ENCODE measurements at regions not wholly inside any gene's neighbourhood (a gene's known extent, or its start where the extent isn't known, plus 50 kb on each side); places are given as distances from the start of the nearest gene placed in this dataset.

DNA sequence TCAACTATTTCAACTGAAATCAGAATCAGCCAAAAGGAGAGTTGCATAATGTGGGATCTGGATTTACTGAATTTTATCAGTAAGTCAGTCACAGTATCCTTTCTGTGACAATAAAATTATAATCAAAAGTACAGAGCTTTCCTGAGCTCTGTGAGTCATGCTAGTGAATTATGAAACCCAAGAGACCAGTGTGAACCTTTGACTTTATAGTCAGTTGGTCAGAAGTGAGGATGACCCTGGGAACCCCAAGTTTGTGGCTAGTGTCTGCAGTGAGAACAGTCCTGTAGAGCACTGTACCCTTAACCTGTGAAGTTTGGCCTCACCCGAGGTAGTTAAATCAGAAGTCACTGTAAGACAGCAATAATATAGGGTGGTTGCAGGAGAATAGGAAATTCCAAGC is 381.7 kb downstream of the CDH19 start:
- no peaks in the 10 kb centered on the region for H4K20me1 ChIP-seq (ENCODE audit: low read depth, low read length)
- H3K9me3 ChIP-seq (ENCODE audit: insufficient read depth, low read length), result no peaks in the 10 kb centered on the region
- no peaks in the 10 kb centered on the region for H3K9me2 ChIP-seq (replicated peaks; ENCODE audit: insufficient read depth, low read length)
- no peaks in the 10 kb centered on the region for H3K27me3 ChIP-seq (ENCODE audit: low read length)
- no peak overlapping the region for H3K9ac ChIP-seq (ENCODE audit: low read length)
- no peak overlapping the region for H3K4me3 ChIP-seq (ENCODE audit: insufficient read depth, low read length, poor library complexity, severe bottlenecking)
- H3K79me2 ChIP-seq (ENCODE audit: insufficient read depth, low read length), result no peaks in the 10 kb centered on the region
- H3K36me3 ChIP-seq (ENCODE audit: low read length), result no peaks in the 10 kb centered on the region
- no peak overlapping the region for H3K27ac ChIP-seq (ENCODE audit: low read depth, low read length)
- H2AFZ ChIP-seq (ENCODE audit: low read depth, low read length, severe bottlenecking), result no peak overlapping the region
- TF ChIP-seq, protein P1, sequence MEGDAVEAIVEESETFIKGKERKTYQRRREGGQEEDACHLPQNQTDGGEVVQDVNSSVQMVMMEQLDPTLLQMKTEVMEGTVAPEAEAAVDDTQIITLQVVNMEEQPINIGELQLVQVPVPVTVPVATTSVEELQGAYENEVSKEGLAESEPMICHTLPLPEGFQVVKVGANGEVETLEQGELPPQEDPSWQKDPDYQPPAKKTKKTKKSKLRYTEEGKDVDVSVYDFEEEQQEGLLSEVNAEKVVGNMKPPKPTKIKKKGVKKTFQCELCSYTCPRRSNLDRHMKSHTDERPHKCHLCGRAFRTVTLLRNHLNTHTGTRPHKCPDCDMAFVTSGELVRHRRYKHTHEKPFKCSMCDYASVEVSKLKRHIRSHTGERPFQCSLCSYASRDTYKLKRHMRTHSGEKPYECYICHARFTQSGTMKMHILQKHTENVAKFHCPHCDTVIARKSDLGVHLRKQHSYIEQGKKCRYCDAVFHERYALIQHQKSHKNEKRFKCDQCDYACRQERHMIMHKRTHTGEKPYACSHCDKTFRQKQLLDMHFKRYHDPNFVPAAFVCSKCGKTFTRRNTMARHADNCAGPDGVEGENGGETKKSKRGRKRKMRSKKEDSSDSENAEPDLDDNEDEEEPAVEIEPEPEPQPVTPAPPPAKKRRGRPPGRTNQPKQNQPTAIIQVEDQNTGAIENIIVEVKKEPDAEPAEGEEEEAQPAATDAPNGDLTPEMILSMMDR (IDR thresholded peaks at IDR 0.05; ENCODE audit: insufficient read depth, low read length, poor library complexity, severe bottlenecking), result no peak
- TF ChIP-seq EZH2phosphoT487 (conservative IDR thresholded peaks at IDR 0.05; ENCODE audit: low read length), result no peak
- H3K4me2 ChIP-seq (ENCODE audit: low read depth, low read length, poor library complexity, severe bottlenecking), result no peak overlapping the region
- no peaks in the 10 kb centered on the region for H3F3A ChIP-seq (ENCODE audit: insufficient read depth)

DNA sequence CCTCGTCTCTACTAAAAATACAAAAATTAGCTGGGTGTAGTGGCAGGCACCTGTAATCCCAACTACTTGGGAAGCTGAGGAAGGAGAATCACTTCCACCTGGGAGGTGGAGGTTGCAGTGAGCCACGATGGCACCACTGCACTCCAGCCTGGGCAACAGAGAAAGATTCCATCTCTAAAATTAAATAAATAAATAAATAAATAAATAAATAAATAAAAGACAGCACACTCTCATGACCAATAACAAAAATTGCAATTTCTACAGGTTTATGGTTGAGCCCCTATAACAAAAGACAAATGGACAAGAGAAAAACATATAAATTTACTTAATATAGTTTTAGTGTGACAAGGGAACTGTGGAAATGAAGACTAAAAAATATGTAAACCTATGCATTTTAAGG is 384.1 kb downstream of the CDH19 start:
- Histone ChIP-seq H3K9ac (ENCODE audit: low read length) (no peak overlapping the region), H3K9me2 (replicated peaks; ENCODE audit: insufficient read depth, low read length) (no peaks in the 10 kb centered on the region), H3K79me2 (ENCODE audit: insufficient read depth, low read length) (no peaks in the 10 kb centered on the region), H3K27ac (ENCODE audit: low read depth, low read length) (no peak overlapping the region), H3K4me3 (ENCODE audit: insufficient read depth, low read length, poor library complexity, severe bottlenecking) (no peak overlapping the region), H3K27me3 (ENCODE audit: low read length) (no peaks in the 10 kb centered on the region), H3K4me2 (ENCODE audit: low read depth, low read length, poor library complexity, severe bottlenecking) (no peak overlapping the region), H3F3A (ENCODE audit: insufficient read depth) (no peaks in the 10 kb centered on the region), H2AFZ (ENCODE audit: low read depth, low read length, severe bottlenecking) (no peak overlapping the region), H3K36me3 (ENCODE audit: low read length) (no peaks in the 10 kb centered on the region), H4K20me1 (ENCODE audit: low read depth, low read length) (no peaks in the 10 kb centered on the region), H3K9me3 (ENCODE audit: insufficient read depth, low read length) (no peaks in the 10 kb centered on the region)
- TF ChIP-seq, protein P1 (IDR thresholded peaks at IDR 0.05; ENCODE audit: insufficient read depth, low read length, poor library complexity, severe bottlenecking), result no peak
- no peak for TF ChIP-seq EZH2phosphoT487 (conservative IDR thresholded peaks at IDR 0.05; ENCODE audit: low read length)

DNA sequence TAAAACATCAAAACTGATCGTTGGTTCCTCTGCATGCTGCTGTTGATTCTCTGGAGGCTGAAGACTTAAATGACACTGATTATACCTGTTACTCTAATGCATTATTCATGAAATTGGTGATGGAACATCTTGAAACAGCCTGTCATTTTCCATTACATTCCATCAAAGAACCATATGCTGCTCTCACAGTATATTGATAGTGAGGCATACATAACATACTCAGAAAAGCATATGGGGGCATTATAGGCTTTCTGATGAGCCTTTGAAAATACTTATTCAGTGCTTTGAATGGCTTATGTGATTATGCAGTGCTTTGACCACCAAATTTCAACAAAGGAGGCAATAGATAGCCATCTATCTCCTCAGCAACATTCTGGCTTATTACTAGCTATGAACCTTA is 392.1 kb downstream of the CDH19 start:
- H3K4me3 ChIP-seq (ENCODE audit: insufficient read depth, low read length, poor library complexity, severe bottlenecking), result no peak overlapping the region
- no peaks in the 10 kb centered on the region for H3K27me3 ChIP-seq (ENCODE audit: low read length)
- no peak overlapping the region for H2AFZ ChIP-seq (ENCODE audit: low read depth, low read length, severe bottlenecking)
- H3K9ac ChIP-seq (ENCODE audit: low read length), result no peak overlapping the region
- H3F3A ChIP-seq (ENCODE audit: insufficient read depth), result no peaks in the 10 kb centered on the region
- H3K27ac ChIP-seq (ENCODE audit: low read depth, low read length), result no peak overlapping the region
- no peaks in the 10 kb centered on the region for H3K9me3 ChIP-seq (ENCODE audit: insufficient read depth, low read length)
- H3K79me2 ChIP-seq (ENCODE audit: insufficient read depth, low read length), result no peaks in the 10 kb centered on the region
- no peaks in the 10 kb centered on the region for H3K9me2 ChIP-seq (replicated peaks; ENCODE audit: insufficient read depth, low read length)
- H4K20me1 ChIP-seq (ENCODE audit: low read depth, low read length), result no peaks in the 10 kb centered on the region
- no peaks in the 10 kb centered on the region for H3K36me3 ChIP-seq (ENCODE audit: low read length)
- TF ChIP-seq, protein P1 (IDR thresholded peaks at IDR 0.05; ENCODE audit: insufficient read depth, low read length, poor library complexity, severe bottlenecking), result no peak
- no peak for TF ChIP-seq EZH2phosphoT487 (conservative IDR thresholded peaks at IDR 0.05; ENCODE audit: low read length)
- no peak overlapping the region for H3K4me2 ChIP-seq (ENCODE audit: low read depth, low read length, poor library complexity, severe bottlenecking)
